Naive B cell (primary cell): ENCODE measurements at regions not wholly inside any gene's neighbourhood (a gene's known extent, or its start where the extent isn't known, plus 50 kb on each side); places are given as distances from the start of the nearest gene placed in this dataset.

ENCODE experiments used
- ATAC-seq, 2 donors: fragments of 150-1000 bp; cut with Tn5 transposase; 2 replicates each; pipeline ENCODE4 v1.10.0; 2021; ENCODE audit warnings: low read depth in 2 of 2, mild to moderate bottlenecking in 2 of 2, moderate library complexity in 2 of 2
- DNase-seq: peaks from one replicate; pipeline ENCODE4 v3.0.0; 2022
- H3K27ac Mint-ChIP-seq, 6 donors: one replicate each; pipeline ENCODE4 v1.8.0; 2020 to 2022; ENCODE audit warnings: mild to moderate bottlenecking in 6 of 6, mixed read lengths in 6 of 6, moderate library complexity in 5 of 6, inconsistent platforms in 2 of 6
- H3K27me3 Mint-ChIP-seq, 3 donors: one replicate each; pipeline ENCODE4 v1.8.0; 2021 to 2022; ENCODE audit warnings: mixed read lengths in 3 of 3, mild to moderate bottlenecking in 1 of 3
- H3K36me3 Mint-ChIP-seq, 2 donors: one replicate each; pipeline ENCODE4 v1.8.0; 2020 to 2022; ENCODE audit warnings: mixed read lengths in 2 of 2, inconsistent platforms in 1 of 2, mild to moderate bottlenecking in 1 of 2
- H3K4me1 Mint-ChIP-seq, 3 donors: one replicate each; pipeline ENCODE4 v1.8.0; 2020 to 2022; ENCODE audit warnings: mixed read lengths in 3 of 3, inconsistent platforms in 1 of 3, mild to moderate bottlenecking in 1 of 3, moderate library complexity in 1 of 3
- H3K4me3 Mint-ChIP-seq, 8 donors: one replicate each; pipeline ENCODE4 v1.8.0; 2020 to 2022; ENCODE audit warnings: mild to moderate bottlenecking in 8 of 8, mixed read lengths in 8 of 8, moderate library complexity in 8 of 8, inconsistent platforms in 2 of 8
- H3K9me3 Mint-ChIP-seq, 7 donors: one replicate each; pipeline ENCODE4 v1.8.0; 2020 to 2022; ENCODE audit warnings: mixed read lengths in 7 of 7, mild to moderate bottlenecking in 5 of 7, inconsistent platforms in 2 of 7, moderate library complexity in 1 of 7

GRCh38 chr4:96730432-96730831 is 890.5 kb downstream of the PDHA2 start:
- Mint-ChIP-seq H3K36me3 (no peaks in the 10 kb centered on the region), H3K4me3 (no peak overlapping the region), H3K27me3 (no peaks in the 10 kb centered on the region), H3K4me1 (no peaks in the 10 kb centered on the region), H3K27ac (no peak overlapping the region), H3K9me3 (peaks cover 3 to 11% (median 6%) of the 10 kb centered on the region in 7 donors)
- no peak for DNase-seq
- ATAC-seq, result no peak

GRCh38 chr4:96736352-96736889 is 896.5 kb downstream of the PDHA2 start:
- Mint-ChIP-seq H3K27me3 (no peaks in the 10 kb centered on the region), H3K36me3 (no peaks in the 10 kb centered on the region), H3K4me1 (no peaks in the 10 kb centered on the region), H3K4me3 (no peak overlapping the region), H3K27ac (no peak overlapping the region), H3K9me3 (peaks cover 0 to 16% (median 6%) of the 10 kb centered on the region in 7 donors)
- ATAC-seq (no peak), DNase-seq (no peak)

GRCh38 chr4:96739101-96739500 is 899.2 kb downstream of the PDHA2 start:
- Mint-ChIP-seq H3K27me3 (no peaks in the 10 kb centered on the region), H3K4me1 (no peaks in the 10 kb centered on the region), H3K9me3 (peaks cover 0 to 7% (median 1%) of the 10 kb centered on the region in 7 donors), H3K4me3 (no peak overlapping the region), H3K27ac (no peak overlapping the region), H3K36me3 (no peaks in the 10 kb centered on the region)
- DNase-seq (no peak), ATAC-seq (no peak)

- no peaks in the 10 kb centered on the region for H3K4me1 Mint-ChIP-seq
- no peak overlapping the region for H3K4me3 Mint-ChIP-seq
- no peak for ATAC-seq
- H3K36me3 Mint-ChIP-seq, result no peaks in the 10 kb centered on the region
- DNase-seq, result no peak
- no peaks in the 10 kb centered on the region for H3K27me3 Mint-ChIP-seq
- H3K9me3 Mint-ChIP-seq, result peaks cover 0 to 7% (median 4%) of the 10 kb centered on the region in 7 donors
- no peak overlapping the region for H3K27ac Mint-ChIP-seq
Observed at GRCh38 chr4:96742332-96743014, 902.6 kb downstream of the PDHA2 start.

DNA sequence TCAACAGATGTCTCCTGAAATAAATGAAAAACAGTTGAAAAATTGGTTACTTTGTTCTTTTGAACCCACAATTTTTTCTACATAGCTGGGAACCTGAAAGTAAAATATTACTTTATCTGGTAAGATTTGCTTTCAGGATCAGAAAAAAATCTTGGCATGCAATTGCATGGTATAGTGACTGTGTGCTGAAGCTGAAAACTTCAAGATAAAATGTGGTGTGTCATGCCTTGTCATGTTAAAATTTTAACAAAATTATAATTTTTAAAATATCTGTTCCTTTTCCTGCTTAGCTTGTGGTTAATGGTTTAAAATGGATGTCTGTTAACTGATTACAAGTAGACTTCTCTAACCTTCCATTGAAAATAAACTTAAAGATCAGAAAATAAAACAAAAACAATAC is 904.8 kb downstream of the PDHA2 start:
- ATAC-seq (no peak), DNase-seq (no peak)
- H3K4me3 Mint-ChIP-seq, result no peak overlapping the region
- H3K27ac Mint-ChIP-seq, result no peak overlapping the region
- no peaks in the 10 kb centered on the region for H3K4me1 Mint-ChIP-seq
- peaks cover 2 to 17% (median 6%) of the 10 kb centered on the region in 7 donors for H3K9me3 Mint-ChIP-seq
- H3K27me3 Mint-ChIP-seq, result no peaks in the 10 kb centered on the region
- H3K36me3 Mint-ChIP-seq, result no peaks in the 10 kb centered on the region

GRCh38 chr4:96753216-96753615 is 913.3 kb downstream of the PDHA2 start:
- H3K4me3 Mint-ChIP-seq, result no peak overlapping the region
- no peaks in the 10 kb centered on the region for H3K4me1 Mint-ChIP-seq
- no peaks in the 10 kb centered on the region for H3K36me3 Mint-ChIP-seq
- H3K27me3 Mint-ChIP-seq, result no peaks in the 10 kb centered on the region
- H3K9me3 Mint-ChIP-seq, result peaks cover 2 to 22% (median 10%) of the 10 kb centered on the region in 7 donors
- peak overlapping the region in 1 of 6 donors; percentile 12 for H3K27ac Mint-ChIP-seq
- ATAC-seq (no peak), DNase-seq (no peak)

DNA sequence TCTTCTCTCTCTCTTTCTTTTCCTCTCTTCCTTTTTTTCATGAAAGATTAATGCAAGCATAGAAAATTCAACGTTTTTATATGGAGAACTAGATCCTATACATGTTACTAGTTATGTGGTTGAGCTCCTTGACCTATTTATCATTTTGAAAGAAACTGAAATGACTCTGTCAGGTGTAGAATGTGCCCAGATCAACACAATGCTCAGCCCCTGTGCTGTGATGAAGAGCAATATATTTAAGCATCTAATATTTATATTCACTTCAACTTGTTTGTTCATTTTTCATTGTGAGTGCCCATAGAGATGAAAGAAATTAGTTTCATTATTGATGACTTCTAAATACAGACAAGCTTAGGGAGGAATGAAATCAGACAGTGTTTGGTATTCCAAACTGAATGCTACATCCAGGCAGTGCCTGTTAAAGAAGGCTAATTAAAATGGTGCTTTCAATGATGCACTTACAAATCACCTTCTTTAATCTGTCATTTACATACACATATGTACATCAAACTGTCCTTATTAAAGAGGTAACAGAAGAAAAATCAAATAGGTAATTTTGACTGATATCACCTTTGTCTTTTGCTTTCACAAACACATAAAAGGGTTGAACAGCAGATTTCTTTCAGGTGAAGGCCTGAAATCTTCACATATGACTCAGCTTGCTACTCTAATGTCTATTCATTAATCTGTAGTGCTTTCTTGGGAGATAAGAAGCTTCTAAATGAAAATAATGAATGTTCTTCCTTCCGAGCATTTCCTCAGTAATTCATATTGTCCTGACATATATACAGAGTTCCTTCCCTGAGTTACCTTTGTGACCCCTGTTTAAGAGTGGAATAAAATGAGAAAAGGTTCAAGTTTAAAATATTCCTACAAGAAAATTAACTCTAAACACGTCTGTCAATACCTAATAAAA is 915.9 kb downstream of the PDHA2 start:
- Mint-ChIP-seq H3K27ac (no peak overlapping the region), H3K27me3 (no peaks in the 10 kb centered on the region), H3K4me3 (no peak overlapping the region), H3K9me3 (peaks cover 0 to 5% (median 2%) of the 10 kb centered on the region in 7 donors), H3K36me3 (no peaks in the 10 kb centered on the region), H3K4me1 (no peaks in the 10 kb centered on the region)
- ATAC-seq (no peak), DNase-seq (no peak)

DNA sequence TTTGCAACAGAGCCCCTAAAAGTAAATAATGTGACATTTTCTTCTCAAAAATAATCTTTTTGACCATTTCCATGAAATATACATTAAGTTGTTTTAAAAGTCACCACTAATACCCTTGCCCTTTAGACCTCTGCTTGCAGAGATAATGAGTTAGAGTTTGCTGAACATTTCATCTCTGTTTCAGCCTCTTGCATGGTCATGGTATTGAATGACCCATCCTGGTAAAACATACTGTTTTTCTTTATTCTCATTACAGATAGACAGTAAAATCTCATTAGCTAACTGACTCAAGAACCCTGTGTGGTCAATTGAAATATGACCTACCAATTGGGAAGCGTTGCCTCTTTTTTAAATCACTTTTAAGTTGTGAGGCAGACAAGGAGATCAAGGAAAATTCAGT is 916.7 kb downstream of the PDHA2 start:
- no peaks in the 10 kb centered on the region for H3K36me3 Mint-ChIP-seq
- no peak overlapping the region for H3K27ac Mint-ChIP-seq
- H3K4me3 Mint-ChIP-seq, result no peak overlapping the region
- no peaks in the 10 kb centered on the region for H3K27me3 Mint-ChIP-seq
- DNase-seq, result no peak
- H3K4me1 Mint-ChIP-seq, result no peaks in the 10 kb centered on the region
- no peak for ATAC-seq
- peaks cover 0 to 5% (median 2%) of the 10 kb centered on the region in 7 donors for H3K9me3 Mint-ChIP-seq

- H3K4me1 Mint-ChIP-seq, result no peaks in the 10 kb centered on the region
- no peak overlapping the region for H3K27ac Mint-ChIP-seq
Observed at GRCh38 chr4:96763546-96763945, 923.7 kb downstream of the PDHA2 start.

GRCh38 chr4:96766359-96766758 is 926.5 kb downstream of the PDHA2 start:
- Mint-ChIP-seq H3K4me3 (no peak overlapping the region), H3K36me3 (no peaks in the 10 kb centered on the region), H3K27ac (no peak overlapping the region), H3K4me1 (no peaks in the 10 kb centered on the region), H3K27me3 (no peaks in the 10 kb centered on the region), H3K9me3 (peaks cover 3 to 13% (median 5%) of the 10 kb centered on the region in 7 donors)
- no peak for DNase-seq
- ATAC-seq, result no peak

More at GRCh38 chr4:96763546-96763945, 923.7 kb downstream of the PDHA2 start:
- DNase-seq (no peak), ATAC-seq (no peak)
- Mint-ChIP-seq H3K4me3 (no peak overlapping the region), H3K36me3 (no peaks in the 10 kb centered on the region), H3K27me3 (no peaks in the 10 kb centered on the region), H3K9me3 (peaks cover 3 to 9% (median 5%) of the 10 kb centered on the region in 7 donors)

- H3K27me3 Mint-ChIP-seq, result no peaks in the 10 kb centered on the region
- H3K4me3 Mint-ChIP-seq, result no peak overlapping the region
- H3K4me1 Mint-ChIP-seq, result no peaks in the 10 kb centered on the region
- peaks cover 0 to 14% (median 3%) of the 10 kb centered on the region in 7 donors for H3K9me3 Mint-ChIP-seq
- DNase-seq (no peak), ATAC-seq (no peak)
- H3K36me3 Mint-ChIP-seq, result no peaks in the 10 kb centered on the region
- no peak overlapping the region for H3K27ac Mint-ChIP-seq
Observed at GRCh38 chr4:96767815-96768480, 928.1 kb downstream of the PDHA2 start.

DNA sequence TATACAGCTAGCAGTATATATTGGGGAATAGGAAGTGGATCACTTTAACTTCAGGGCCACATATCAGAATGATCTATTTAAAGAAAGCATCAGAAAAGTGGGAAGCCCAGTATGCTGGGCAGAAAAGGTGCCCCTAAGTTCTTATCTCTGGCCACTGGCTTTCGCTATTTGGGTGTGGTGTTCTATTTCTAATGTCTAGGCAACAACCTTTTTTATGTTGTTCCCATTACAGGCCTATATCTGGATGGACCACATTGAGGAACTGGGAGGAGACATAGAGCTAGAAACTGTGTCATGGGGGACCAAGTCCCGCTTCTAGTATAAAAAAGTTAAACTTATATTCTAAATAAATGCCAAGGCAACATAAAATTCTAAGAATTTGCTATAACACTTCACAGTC is 935.6 kb downstream of the PDHA2 start:
- DNase-seq, result no peak
- Mint-ChIP-seq H3K4me3 (no peak overlapping the region), H3K4me1 (no peaks in the 10 kb centered on the region), H3K27me3 (no peaks in the 10 kb centered on the region), H3K9me3 (peaks cover 0 to 10% (median 1%) of the 10 kb centered on the region in 7 donors), H3K36me3 (no peaks in the 10 kb centered on the region), H3K27ac (no peak overlapping the region)
- ATAC-seq, result no peak

GRCh38 chr4:96776920-96777527 is 937.1 kb downstream of the PDHA2 start:
- no peak overlapping the region for H3K27ac Mint-ChIP-seq
- DNase-seq (no peak), ATAC-seq (no peak)
- no peaks in the 10 kb centered on the region for H3K27me3 Mint-ChIP-seq
- H3K4me3 Mint-ChIP-seq, result no peak overlapping the region
- H3K9me3 Mint-ChIP-seq, result peaks cover 0 to 10% (median 1%) of the 10 kb centered on the region in 7 donors
- no peaks in the 10 kb centered on the region for H3K4me1 Mint-ChIP-seq
- no peaks in the 10 kb centered on the region for H3K36me3 Mint-ChIP-seq
